HEK293 (cell line): ENCODE measurements at regions not wholly inside any gene's neighbourhood (a gene's known extent, or its start where the extent isn't known, plus 50 kb on each side); places are given as distances from the start of the nearest gene placed in this dataset.

Source experiments
- CTCF ChIA-PET: fragments of 350-600 bp; formaldehyde crosslinking; extraction: SDS; loops from one replicate; lab custom pipeline; 2021; ENCODE audit warnings: antibody characterized with exemption; lab: Yijun Ruan, JAX
- POLR2A ChIA-PET: fragments of 300-600 bp; formaldehyde crosslinking; extraction: SDS; loops from one replicate; lab custom pipeline; 2020; ENCODE audit warnings: antibody characterized with exemption, inconsistent platforms; lab: Yijun Ruan, JAX
- H3K27ac ChIP-seq: fragments of 200-500 bp; sonication (Bioruptor generic); 2 replicates; pipeline ENCODE4 v1.5.1; 2014; ENCODE audit warnings: low read depth, low read length, control low read depth, inconsistent platforms; ENCODE audit errors: extremely low read depth
- H3K36me3 ChIP-seq, 2 experiments: fragments of 200-500 bp in 1 of 2; sonication (Bioruptor generic) in 1 of 2; 1 replicate in 1 of 2; 2 replicates in 1 of 2; pipeline ENCODE4 v1.5.1; 2014 to 2017; ENCODE audit warnings: inconsistent platforms in 2 of 2, low read length in 2 of 2; ENCODE audit not compliant: control insufficient read depth in 2 of 2, insufficient read depth in 1 of 2
- H3K4me1 ChIP-seq: fragments of 200-500 bp; sonication (Bioruptor generic); 2 replicates; pipeline ENCODE4 v1.5.1; 2014; ENCODE audit warnings: mild to moderate bottlenecking, low read length, inconsistent platforms; ENCODE audit not compliant: control insufficient read depth, insufficient read depth
- H3K4me3 ChIP-seq: 2 replicates; pipeline ENCODE4 v1.5.1; 2011; ENCODE audit warnings: low read depth, mild to moderate bottlenecking, control low read depth, low read length, moderate library complexity
- H3K9me3 ChIP-seq: fragments of 200-500 bp; sonication (Bioruptor generic); 2 replicates; pipeline ENCODE4 v1.5.1; 2014; ENCODE audit warnings: low read depth, low read length, inconsistent platforms; ENCODE audit not compliant: control insufficient read depth, insufficient read depth
- EGR2 ChIP-seq: fragments of 450-650 bp; formaldehyde crosslinking; IDR thresholded peaks from 2 replicates; pipeline ENCODE4 v1.5.1; 2016; ENCODE audit warnings: low read depth, missing biosample characterization, missing genetic modification characterization
- HOXA7 ChIP-seq: sonication (generic); formaldehyde crosslinking; IDR thresholded peaks from 2 replicates; pipeline ENCODE4 v1.8.1; 2022; ENCODE audit warnings: missing genetic modification reagents, borderline replicate concordance
- MYNN ChIP-seq: fragments of 450-650 bp; formaldehyde crosslinking; IDR thresholded peaks from 2 replicates; pipeline ENCODE4 v1.5.1; 2016; ENCODE audit warnings: missing biosample characterization, missing genetic modification characterization, borderline replicate concordance
- PRDM10 ChIP-seq: fragments of 450-650 bp; formaldehyde crosslinking; IDR thresholded peaks from 2 replicates; pipeline ENCODE4 v1.5.1; 2016; ENCODE audit warnings: missing biosample characterization, missing genetic modification characterization
- RBAK ChIP-seq: fragments of 450-650 bp; formaldehyde crosslinking; IDR thresholded peaks from 2 replicates; pipeline ENCODE4 v1.5.1; 2016; ENCODE audit warnings: missing biosample characterization, missing genetic modification characterization
- REPIN1 ChIP-seq: fragments of 450-650 bp; formaldehyde crosslinking; IDR thresholded peaks from 2 replicates; pipeline ENCODE4 v1.5.1; 2017; ENCODE audit warnings: missing biosample characterization, missing genetic modification characterization, low read depth
- ZBTB1 ChIP-seq: fragments of 450-650 bp; formaldehyde crosslinking; IDR thresholded peaks from 2 replicates; pipeline ENCODE4 v1.5.1; 2016; ENCODE audit warnings: missing biosample characterization, missing genetic modification characterization
- ZBTB11 ChIP-seq: fragments of 450-650 bp; formaldehyde crosslinking; conservative IDR thresholded peaks from 2 replicates; pipeline ENCODE4 v1.5.1; 2016; ENCODE audit warnings: low read depth, missing biosample characterization, missing genetic modification characterization
- ZBTB20 ChIP-seq: fragments of 450-650 bp; formaldehyde crosslinking; IDR thresholded peaks from 2 replicates; pipeline ENCODE4 v1.5.1; 2016; ENCODE audit warnings: missing biosample characterization, missing genetic modification characterization
- ZBTB6 ChIP-seq: fragments of 450-650 bp; formaldehyde crosslinking; IDR thresholded peaks from 2 replicates; pipeline ENCODE4 v1.5.1; 2017; ENCODE audit warnings: missing biosample characterization, missing genetic modification characterization
- ZNF133 ChIP-seq: fragments of 450-650 bp; formaldehyde crosslinking; IDR thresholded peaks from 2 replicates; pipeline ENCODE4 v1.5.1; 2016; ENCODE audit warnings: missing biosample characterization, missing genetic modification characterization
- ZNF366 ChIP-seq: fragments of 450-650 bp; formaldehyde crosslinking; conservative IDR thresholded peaks from 2 replicates; pipeline ENCODE4 v1.5.1; 2016; ENCODE audit warnings: missing biosample characterization, missing genetic modification characterization
- ZNF416 ChIP-seq: fragments of 450-650 bp; formaldehyde crosslinking; IDR thresholded peaks from 2 replicates; pipeline ENCODE4 v1.5.1; 2016; ENCODE audit warnings: missing biosample characterization, missing genetic modification characterization
- ZNF433 ChIP-seq: fragments of 450-650 bp; formaldehyde crosslinking; IDR thresholded peaks from 2 replicates; pipeline ENCODE4 v1.5.1; 2016; ENCODE audit warnings: missing biosample characterization, missing genetic modification characterization, low read depth
- ZNF585B ChIP-seq: fragments of 450-650 bp; formaldehyde crosslinking; IDR thresholded peaks from 2 replicates; pipeline ENCODE4 v1.5.1; 2016; ENCODE audit warnings: missing biosample characterization, missing genetic modification characterization
- ZNF654 ChIP-seq: fragments of 450-650 bp; formaldehyde crosslinking; IDR thresholded peaks from 2 replicates; pipeline ENCODE4 v1.5.1; 2016; ENCODE audit warnings: low read depth, missing biosample characterization, missing genetic modification characterization
- ZNF658 ChIP-seq: fragments of 450-650 bp; formaldehyde crosslinking; IDR thresholded peaks from 2 replicates; pipeline ENCODE4; 2016; ENCODE audit warnings: missing biosample characterization, missing genetic modification characterization
- ZNF660 ChIP-seq: fragments of 450-650 bp; IDR thresholded peaks from 2 replicates; pipeline ENCODE4 v1.5.1; 2018; ENCODE audit warnings: missing biosample characterization, mild to moderate bottlenecking, missing genetic modification characterization
- ZNF707 ChIP-seq: fragments of 450-650 bp; formaldehyde crosslinking; IDR thresholded peaks from 2 replicates; pipeline ENCODE4 v1.5.1; 2016; ENCODE audit warnings: missing biosample characterization, missing genetic modification characterization
- ZNF776 ChIP-seq: fragments of 450-650 bp; formaldehyde crosslinking; IDR thresholded peaks from 2 replicates; pipeline ENCODE4 v1.5.0; 2017; ENCODE audit warnings: missing biosample characterization, missing genetic modification characterization, borderline replicate concordance
- ZNF830 ChIP-seq: fragments of 450-650 bp; IDR thresholded peaks from 2 replicates; pipeline ENCODE4 v1.5.0; 2018; ENCODE audit warnings: missing biosample characterization, missing genetic modification characterization, low read depth, mild to moderate bottlenecking, moderate library complexity

GRCh38 chr1:4218619-4219018, 318.5 kb upstream of the C1orf174 start:
- Histone ChIP-seq H3K4me1 (no peaks in the 10 kb centered on the region), H3K36me3 (no peaks in the 10 kb centered on the region), H3K9me3 (no peaks in the 10 kb centered on the region), H3K4me3 (no peak overlapping the region), H3K27ac (no peak overlapping the region)
- POLR2A ChIA-PET = no interaction called here
- TF ChIP-seq MYNN (no peak), ZNF707 (tag by site-specific recombination) (no peak), ZNF585B (no peak), ZBTB20 (no peak), ZNF654 (tag by site-specific recombination) (no peak), PRDM10 (no peak), ZNF776 (tag by site-specific recombination) (no peak), EGR2 (no peak)
- CTCF ChIA-PET = no interaction called here

GRCh38 chr1:4219111-4219510, 319.0 kb upstream of the C1orf174 start:
- Histone ChIP-seq H3K4me3 (no peak overlapping the region), H3K9me3 (no peaks in the 10 kb centered on the region), H3K36me3 (no peaks in the 10 kb centered on the region), H3K4me1 (no peaks in the 10 kb centered on the region), H3K27ac (no peak overlapping the region)
- TF ChIP-seq REPIN1 (tag by site-specific recombination) (no peak), ZNF830 (no peak), ZBTB11 (tag by site-specific recombination) (no peak), ZNF660 (tag by site-specific recombination) (no peak), ZBTB6 (tag by site-specific recombination) (no peak), RBAK (no peak), ZNF416 (tag by site-specific recombination) (no peak), HOXA7 (CRISPR knock-in tag) (no peak), ZNF133 (tag by site-specific recombination) (no peak), ZNF366 (tag by site-specific recombination) (no peak), ZBTB1 (tag by site-specific recombination) (no peak), ZNF658 (tag by site-specific recombination) (no peak), ZNF433 (tag by site-specific recombination) (no peak)
- ChIA-PET POLR2A (no interaction called here), CTCF (no interaction called here)
